Activated CD4-positive, alpha-beta T cell treated with anti-CD3 and anti-CD28 coated beads, Interleukin-2, amount 10 ng/mL, durations not matched to agents 7 days and 5 days (primary cell): ENCODE measurements at regions not wholly inside any gene's neighbourhood (a gene's known extent, or its start where the extent isn't known, plus 50 kb on each side); places are given as distances from the start of the nearest gene placed in this dataset.
"Not testable (repeated sequence)": the region's sequence is repeated elsewhere in the genome, so short reads cannot be mapped to it uniquely, and the experiment has no call there.

Source experiments
- CTCF ChIA-PET: fragments of 350-600 bp; sonication (Branson Sonifier 250); formaldehyde crosslinking; loops from one replicate; lab custom pipeline; 2021; ENCODE audit warnings: antibody characterized with exemption; lab: Charles Lee
- POLR2A ChIA-PET: fragments of 350-600 bp; sonication (Branson Sonifier 250); formaldehyde crosslinking; loops from one replicate; lab custom pipeline; 2021; ENCODE audit warnings: antibody characterized with exemption; lab: Charles Lee
- DNase-seq: peaks from one replicate; pipeline ENCODE4 v3.0.0-alpha.2; 2020
- H3K27ac Mint-ChIP-seq: one replicate; pipeline ENCODE4 v1.8.0; 2021; ENCODE audit warnings: mild to moderate bottlenecking, moderate library complexity, mixed read lengths
- H3K27me3 Mint-ChIP-seq: one replicate; pipeline ENCODE4 v1.8.0; 2021; ENCODE audit warnings: mixed read lengths
- H3K36me3 Mint-ChIP-seq: one replicate; pipeline ENCODE4 v1.8.0; 2021; ENCODE audit warnings: low read depth, mixed read lengths
- H3K4me1 Mint-ChIP-seq: one replicate; pipeline ENCODE4 v1.8.0; 2021; ENCODE audit warnings: mixed read lengths
- H3K4me3 Mint-ChIP-seq: one replicate; pipeline ENCODE4 v1.8.0; 2021; ENCODE audit warnings: mild to moderate bottlenecking, moderate library complexity, mixed read lengths
- H3K9me3 Mint-ChIP-seq: one replicate; pipeline ENCODE4 v1.8.0; 2021; ENCODE audit warnings: mixed read lengths

- Mint-ChIP-seq H3K27ac (no peak overlapping the region), H3K9me3 (peaks cover 24% of the 10 kb centered on the region), H3K4me1 (no peaks in the 10 kb centered on the region), H3K4me3 (no peak overlapping the region), H3K27me3 (peaks cover 4% of the 10 kb centered on the region), H3K36me3 (no peaks in the 10 kb centered on the region)
- ChIA-PET POLR2A (no interaction called here), CTCF (no interaction called here)
- no peak for DNase-seq
Measured at GRCh38 chr6:4243237-4243636, 107.9 kb upstream of the ECI2 start.

GRCh38 chr6:4242601-4243000 lies 107.2 kb upstream of the ECI2 start:
- Mint-ChIP-seq H3K36me3 (no peaks in the 10 kb centered on the region), H3K4me1 (no peaks in the 10 kb centered on the region), H3K9me3 (peaks cover 24% of the 10 kb centered on the region), H3K27me3 (peaks cover 6% of the 10 kb centered on the region), H3K27ac (no peak overlapping the region), H3K4me3 (no peak overlapping the region)
- POLR2A ChIA-PET: no interaction called here
- CTCF ChIA-PET: no interaction called here
- DNase-seq: no peak

- DNase-seq: no peak
- CTCF ChIA-PET: no interaction called here
- Mint-ChIP-seq H3K9me3 (peaks cover 17% of the 10 kb centered on the region), H3K4me1 (no peaks in the 10 kb centered on the region), H3K36me3 (no peaks in the 10 kb centered on the region), H3K4me3 (no peak overlapping the region), H3K27ac (no peak overlapping the region), H3K27me3 (peaks cover 6% of the 10 kb centered on the region)
- POLR2A ChIA-PET: no interaction called here
Measured at GRCh38 chr6:4240148-4240547, 104.8 kb upstream of the ECI2 start.

GRCh38 chr6:4225161-4225872 lies 89.9 kb upstream of the ECI2 start:
- no peaks in the 10 kb centered on the region for H3K4me1 Mint-ChIP-seq
- ChIA-PET POLR2A (no interaction called here), CTCF (no interaction called here)
- H3K27me3 Mint-ChIP-seq: peaks cover 2% of the 10 kb centered on the region
- no peak overlapping the region for H3K4me3 Mint-ChIP-seq
- H3K27ac Mint-ChIP-seq: no peak overlapping the region
- peaks cover 7% of the 10 kb centered on the region for H3K9me3 Mint-ChIP-seq
- DNase-seq: no peak
- H3K36me3 Mint-ChIP-seq: no peaks in the 10 kb centered on the region

- Mint-ChIP-seq H3K4me1 (no peaks in the 10 kb centered on the region), H3K27me3 (no peaks in the 10 kb centered on the region), H3K27ac (no peak overlapping the region), H3K4me3 (no peak overlapping the region), H3K36me3 (no peaks in the 10 kb centered on the region), H3K9me3 (peaks cover 7% of the 10 kb centered on the region)
- POLR2A ChIA-PET: no interaction called here
- no peak for DNase-seq
- CTCF ChIA-PET: no interaction called here
Measured at GRCh38 chr6:4224067-4224978, 88.9 kb upstream of the ECI2 start.

- Mint-ChIP-seq H3K27ac (no peak overlapping the region), H3K36me3 (no peaks in the 10 kb centered on the region), H3K27me3 (peaks cover 1% of the 10 kb centered on the region), H3K9me3 (peaks cover 7% of the 10 kb centered on the region), H3K4me3 (no peak overlapping the region), H3K4me1 (no peaks in the 10 kb centered on the region)
- no peak for DNase-seq
- CTCF ChIA-PET: no interaction called here
- POLR2A ChIA-PET: no interaction called here
Measured at GRCh38 chr6:4220558-4220957, 85.2 kb upstream of the ECI2 start.

GRCh38 chr6:4218619-4219317 lies 83.4 kb upstream of the ECI2 start:
- H3K9me3 Mint-ChIP-seq, H3K27ac Mint-ChIP-seq, CTCF ChIA-PET, POLR2A ChIA-PET, H3K27me3 Mint-ChIP-seq, DNase-seq, H3K36me3 Mint-ChIP-seq, H3K4me1 Mint-ChIP-seq, H3K4me3 Mint-ChIP-seq: not testable (repeated sequence)

- ChIA-PET POLR2A (no interaction called here), CTCF (no interaction called here)
- peaks cover 13% of the 10 kb centered on the region for H3K9me3 Mint-ChIP-seq
Measured at GRCh38 chr6:4212588-4212987, 77.2 kb upstream of the ECI2 start.

GRCh38 chr6:4210629-4211419 lies 75.4 kb upstream of the ECI2 start:
- H3K9me3 Mint-ChIP-seq: peaks cover 11% of the 10 kb centered on the region
- H3K27me3 Mint-ChIP-seq: peaks cover 8% of the 10 kb centered on the region
- no peak overlapping the region for H3K4me3 Mint-ChIP-seq
- POLR2A ChIA-PET: no interaction called here
- no peak overlapping the region for H3K27ac Mint-ChIP-seq
- no peaks in the 10 kb centered on the region for H3K36me3 Mint-ChIP-seq
- peak; percentile 72 for DNase-seq
- peaks cover 28% of the 10 kb centered on the region for H3K4me1 Mint-ChIP-seq
- CTCF ChIA-PET: interaction anchor here (0.6 to 1.6 kb wide), 4 partner anchors 36 to 345 kb away, joined by 3 to 10 read pairs (median 4); no protein-coding TSS in a partner anchor

More at GRCh38 chr6:4212588-4212987, 77.2 kb upstream of the ECI2 start:
- DNase-seq: no peak
- Mint-ChIP-seq H3K4me3 (no peak overlapping the region), H3K36me3 (no peaks in the 10 kb centered on the region), H3K27ac (no peak overlapping the region), H3K27me3 (peaks cover 8% of the 10 kb centered on the region), H3K4me1 (peaks cover 24% of the 10 kb centered on the region)

GRCh38 chr6:4209196-4209595 lies 73.8 kb upstream of the ECI2 start:
- Mint-ChIP-seq H3K27me3 (peaks cover 4% of the 10 kb centered on the region), H3K4me1 (peaks cover 28% of the 10 kb centered on the region), H3K36me3 (peaks cover 2% of the 10 kb centered on the region), H3K27ac (peak overlapping the region; percentile 31), H3K9me3 (peaks cover 14% of the 10 kb centered on the region), H3K4me3 (no peak overlapping the region)
- ChIA-PET CTCF (interaction anchor here (1.6 kb wide), 1 partner anchor 155 kb away, joined by 10 read pairs; no protein-coding TSS in a partner anchor), POLR2A (no interaction called here)
- DNase-seq: no peak

- Mint-ChIP-seq H3K27ac (peak overlapping the region; percentile 62), H3K4me1 (peaks cover 28% of the 10 kb centered on the region), H3K27me3 (peaks cover 4% of the 10 kb centered on the region), H3K9me3 (peaks cover 15% of the 10 kb centered on the region), H3K36me3 (peaks cover 2% of the 10 kb centered on the region), H3K4me3 (no peak overlapping the region)
- POLR2A ChIA-PET: no interaction called here
- no peak for DNase-seq
- CTCF ChIA-PET: no interaction called here
Measured at GRCh38 chr6:4208158-4208557, 72.8 kb upstream of the ECI2 start.
